ENCODE measurements at regions not wholly inside any gene's neighbourhood (a gene's known extent, or its start where the extent isn't known, plus 50 kb on each side); places are given as distances from the start of the nearest gene placed in this dataset.

DNA sequence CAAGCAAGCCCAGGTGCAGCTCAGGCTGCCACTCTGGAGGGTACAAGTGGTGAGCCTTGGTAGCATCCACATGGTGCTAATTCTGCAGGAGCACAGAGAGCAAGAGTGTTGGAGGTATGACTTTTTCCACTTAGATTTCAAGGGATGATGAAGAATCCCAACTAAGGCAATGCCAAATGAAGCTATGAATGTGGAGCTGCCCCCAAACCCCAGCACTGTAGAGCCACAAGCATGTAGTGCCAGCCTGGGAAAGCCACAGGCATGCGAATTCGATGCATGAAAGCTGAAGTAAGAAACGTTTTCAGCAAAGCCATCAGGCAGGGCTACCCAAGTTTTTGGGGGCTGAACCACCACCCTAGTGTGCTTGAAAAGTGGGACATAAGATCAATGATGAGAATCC is 251.1 kb downstream of the HAO1 start:
- H3K27ac ChIP-seq (ENCODE audit: low read length): no peak overlapping the region
- no peaks in the 10 kb centered on the region for H3K27me3 ChIP-seq (ENCODE audit: low read depth, low read length)
- H3K4me1 ChIP-seq (ENCODE audit: control insufficient read depth in 1 of 2, insufficient read depth in 2 of 2, low read length in 2 of 2): no peaks in the 10 kb centered on the region
- H3K9me3 ChIP-seq (ENCODE audit: control insufficient read depth in 1 of 2, low read length in 2 of 2): no peaks in the 10 kb centered on the region
- H3K36me3 ChIP-seq (ENCODE audit: control insufficient read depth in 1 of 2, insufficient read depth in 2 of 2, low read length in 2 of 2): no peaks in the 10 kb centered on the region
- H3K4me3 ChIP-seq (ENCODE audit: low read depth in 1 of 2, low read length in 2 of 2): no peak overlapping the region

GRCh38 chr20:7691647-7692269 is 248.5 kb downstream of the HAO1 start:
- H3K4me1 ChIP-seq (ENCODE audit: control insufficient read depth in 1 of 2, insufficient read depth in 2 of 2, low read length in 2 of 2): no peaks in the 10 kb centered on the region
- H3K27ac ChIP-seq (ENCODE audit: low read length): no peak overlapping the region
- no peak overlapping the region for H3K4me3 ChIP-seq (ENCODE audit: low read depth in 1 of 2, low read length in 2 of 2)
- no peaks in the 10 kb centered on the region for H3K9me3 ChIP-seq (ENCODE audit: control insufficient read depth in 1 of 2, low read length in 2 of 2)
- H3K27me3 ChIP-seq (ENCODE audit: low read depth, low read length): no peaks in the 10 kb centered on the region
- no peaks in the 10 kb centered on the region for H3K36me3 ChIP-seq (ENCODE audit: control insufficient read depth in 1 of 2, insufficient read depth in 2 of 2, low read length in 2 of 2)

GRCh38 chr20:7692478-7692877 is 247.8 kb downstream of the HAO1 start:
- Histone ChIP-seq H3K36me3 (ENCODE audit: control insufficient read depth in 1 of 2, insufficient read depth in 2 of 2, low read length in 2 of 2) (no peaks in the 10 kb centered on the region), H3K27me3 (ENCODE audit: low read depth, low read length) (no peaks in the 10 kb centered on the region)

GRCh38 chr20:7693761-7694160 is 246.5 kb downstream of the HAO1 start:
- no peaks in the 10 kb centered on the region for H3K27me3 ChIP-seq (ENCODE audit: low read depth, low read length)
- no peak overlapping the region for H3K4me3 ChIP-seq (ENCODE audit: low read depth in 1 of 2, low read length in 2 of 2)
- no peaks in the 10 kb centered on the region for H3K4me1 ChIP-seq (ENCODE audit: control insufficient read depth in 1 of 2, insufficient read depth in 2 of 2, low read length in 2 of 2)
- H3K27ac ChIP-seq (ENCODE audit: low read length): no peak overlapping the region
- H3K9me3 ChIP-seq (ENCODE audit: control insufficient read depth in 1 of 2, low read length in 2 of 2): no peaks in the 10 kb centered on the region
- H3K36me3 ChIP-seq (ENCODE audit: control insufficient read depth in 1 of 2, insufficient read depth in 2 of 2, low read length in 2 of 2): no peaks in the 10 kb centered on the region

More at GRCh38 chr20:7692478-7692877, 247.8 kb downstream of the HAO1 start:
- Histone ChIP-seq H3K4me1 (ENCODE audit: control insufficient read depth in 1 of 2, insufficient read depth in 2 of 2, low read length in 2 of 2) (no peaks in the 10 kb centered on the region), H3K4me3 (ENCODE audit: low read depth in 1 of 2, low read length in 2 of 2) (no peak overlapping the region), H3K27ac (ENCODE audit: low read length) (no peak overlapping the region), H3K9me3 (ENCODE audit: control insufficient read depth in 1 of 2, low read length in 2 of 2) (no peaks in the 10 kb centered on the region)

- no peak overlapping the region for H3K4me3 ChIP-seq (ENCODE audit: low read depth in 1 of 2, low read length in 2 of 2)
- no peaks in the 10 kb centered on the region for H3K36me3 ChIP-seq (ENCODE audit: control insufficient read depth in 1 of 2, insufficient read depth in 2 of 2, low read length in 2 of 2)
- H3K4me1 ChIP-seq (ENCODE audit: control insufficient read depth in 1 of 2, insufficient read depth in 2 of 2, low read length in 2 of 2): no peaks in the 10 kb centered on the region
- H3K27ac ChIP-seq (ENCODE audit: low read length): no peak overlapping the region
- no peaks in the 10 kb centered on the region for H3K9me3 ChIP-seq (ENCODE audit: control insufficient read depth in 1 of 2, low read length in 2 of 2)
- H3K27me3 ChIP-seq (ENCODE audit: low read depth, low read length): no peaks in the 10 kb centered on the region
These were observed 245.2 kb downstream of the HAO1 start for GRCh38 chr20:7695051-7695495.

- Histone ChIP-seq H3K27ac (ENCODE audit: low read length) (no peak overlapping the region), H3K9me3 (ENCODE audit: control insufficient read depth in 1 of 2, low read length in 2 of 2) (no peaks in the 10 kb centered on the region), H3K27me3 (ENCODE audit: low read depth, low read length) (no peaks in the 10 kb centered on the region), H3K36me3 (ENCODE audit: control insufficient read depth in 1 of 2, insufficient read depth in 2 of 2, low read length in 2 of 2) (no peaks in the 10 kb centered on the region), H3K4me1 (ENCODE audit: control insufficient read depth in 1 of 2, insufficient read depth in 2 of 2, low read length in 2 of 2) (no peaks in the 10 kb centered on the region), H3K4me3 (ENCODE audit: low read depth in 1 of 2, low read length in 2 of 2) (no peak overlapping the region)
These were observed 244.6 kb downstream of the HAO1 start for GRCh38 chr20:7695635-7696034.

- no peaks in the 10 kb centered on the region for H3K36me3 ChIP-seq (ENCODE audit: control insufficient read depth in 1 of 2, insufficient read depth in 2 of 2, low read length in 2 of 2)
- no peaks in the 10 kb centered on the region for H3K27me3 ChIP-seq (ENCODE audit: low read depth, low read length)
- H3K27ac ChIP-seq (ENCODE audit: low read length): no peak overlapping the region
- H3K9me3 ChIP-seq (ENCODE audit: control insufficient read depth in 1 of 2, low read length in 2 of 2): no peaks in the 10 kb centered on the region
- H3K4me1 ChIP-seq (ENCODE audit: control insufficient read depth in 1 of 2, insufficient read depth in 2 of 2, low read length in 2 of 2): no peaks in the 10 kb centered on the region
- H3K4me3 ChIP-seq (ENCODE audit: low read depth in 1 of 2, low read length in 2 of 2): no peak overlapping the region
These were observed 243.9 kb downstream of the HAO1 start for GRCh38 chr20:7696311-7696710.

DNA sequence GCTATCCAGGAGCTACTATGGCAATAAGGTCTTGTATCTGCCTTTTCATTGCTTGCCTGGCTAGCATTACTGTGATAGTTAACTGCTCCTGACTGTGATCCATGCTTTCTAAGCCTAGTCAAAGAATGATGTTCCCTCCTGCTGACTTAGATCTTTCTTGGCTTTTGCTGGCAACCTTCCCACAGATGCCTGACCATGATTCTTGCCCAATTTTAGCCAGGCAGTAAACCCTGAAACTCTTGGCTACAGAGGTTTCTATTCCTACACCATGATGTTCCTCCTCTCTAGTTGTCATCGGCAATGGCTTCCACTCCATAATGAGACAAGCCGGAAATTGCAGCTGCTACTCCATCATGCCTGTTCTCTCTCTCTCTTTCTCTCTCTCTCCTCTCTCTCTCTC is 238.1 kb downstream of the HAO1 start:
- Histone ChIP-seq H3K27me3 (ENCODE audit: low read depth, low read length) (no peaks in the 10 kb centered on the region), H3K36me3 (ENCODE audit: control insufficient read depth in 1 of 2, insufficient read depth in 2 of 2, low read length in 2 of 2) (no peaks in the 10 kb centered on the region), H3K4me1 (ENCODE audit: control insufficient read depth in 1 of 2, insufficient read depth in 2 of 2, low read length in 2 of 2) (no peaks in the 10 kb centered on the region), H3K27ac (ENCODE audit: low read length) (no peak overlapping the region), H3K4me3 (ENCODE audit: low read depth in 1 of 2, low read length in 2 of 2) (no peak overlapping the region), H3K9me3 (ENCODE audit: control insufficient read depth in 1 of 2, low read length in 2 of 2) (no peaks in the 10 kb centered on the region)

DNA sequence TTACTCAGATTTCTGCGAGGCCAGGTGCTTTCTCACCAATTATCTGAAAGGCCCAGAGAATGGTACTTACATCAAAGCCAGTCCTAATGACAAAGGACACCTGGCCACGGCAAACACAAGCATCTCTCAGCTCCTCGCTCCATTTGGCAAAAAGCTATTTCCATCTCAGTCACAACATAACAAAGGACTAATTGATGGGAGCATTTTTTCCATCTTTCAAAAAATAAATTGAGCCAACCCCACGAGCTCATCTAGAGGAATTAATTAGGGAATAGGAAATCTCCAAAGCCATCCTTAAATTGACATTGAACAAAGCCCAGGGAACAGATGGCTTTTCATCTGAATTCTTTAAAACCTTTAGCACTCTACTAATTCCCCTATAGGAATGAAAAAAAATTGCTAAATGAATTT is 236.7 kb downstream of the HAO1 start:
- H3K27ac ChIP-seq (ENCODE audit: low read length): no peak overlapping the region
- no peaks in the 10 kb centered on the region for H3K36me3 ChIP-seq (ENCODE audit: control insufficient read depth in 1 of 2, insufficient read depth in 2 of 2, low read length in 2 of 2)
- H3K4me1 ChIP-seq (ENCODE audit: control insufficient read depth in 1 of 2, insufficient read depth in 2 of 2, low read length in 2 of 2): no peaks in the 10 kb centered on the region
- H3K27me3 ChIP-seq (ENCODE audit: low read depth, low read length): no peaks in the 10 kb centered on the region
- no peaks in the 10 kb centered on the region for H3K9me3 ChIP-seq (ENCODE audit: control insufficient read depth in 1 of 2, low read length in 2 of 2)
- H3K4me3 ChIP-seq (ENCODE audit: low read depth in 1 of 2, low read length in 2 of 2): no peak overlapping the region

DNA sequence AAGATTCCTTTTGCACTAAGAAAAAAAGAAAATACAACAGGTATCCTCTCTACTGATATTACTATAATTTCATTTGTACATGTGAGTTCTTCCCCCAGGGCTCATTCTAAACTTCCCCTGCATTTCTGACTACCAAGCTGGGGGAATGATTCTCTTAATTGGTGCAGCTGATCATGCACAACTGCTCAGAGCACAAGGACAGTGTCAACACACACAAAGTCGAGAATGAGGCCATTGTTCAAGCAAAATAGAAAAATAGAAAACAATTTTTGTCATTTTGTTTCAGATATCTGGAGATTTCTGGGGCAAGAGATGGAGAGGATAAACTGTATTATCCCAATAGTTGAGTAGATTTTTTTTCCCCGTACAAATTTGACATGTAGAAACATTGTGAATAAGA is 236.3 kb downstream of the HAO1 start:
- no peaks in the 10 kb centered on the region for H3K36me3 ChIP-seq (ENCODE audit: control insufficient read depth in 1 of 2, insufficient read depth in 2 of 2, low read length in 2 of 2)
- no peaks in the 10 kb centered on the region for H3K9me3 ChIP-seq (ENCODE audit: control insufficient read depth in 1 of 2, low read length in 2 of 2)
- H3K27ac ChIP-seq (ENCODE audit: low read length): no peak overlapping the region
- H3K4me3 ChIP-seq (ENCODE audit: low read depth in 1 of 2, low read length in 2 of 2): no peak overlapping the region
- H3K4me1 ChIP-seq (ENCODE audit: control insufficient read depth in 1 of 2, insufficient read depth in 2 of 2, low read length in 2 of 2): no peaks in the 10 kb centered on the region
- H3K27me3 ChIP-seq (ENCODE audit: low read depth, low read length): no peaks in the 10 kb centered on the region

- no peaks in the 10 kb centered on the region for H3K27me3 ChIP-seq (ENCODE audit: low read depth, low read length)
- no peaks in the 10 kb centered on the region for H3K4me1 ChIP-seq (ENCODE audit: control insufficient read depth in 1 of 2, insufficient read depth in 2 of 2, low read length in 2 of 2)
- H3K4me3 ChIP-seq (ENCODE audit: low read depth in 1 of 2, low read length in 2 of 2): no peak overlapping the region
- no peak overlapping the region for H3K27ac ChIP-seq (ENCODE audit: low read length)
- H3K36me3 ChIP-seq (ENCODE audit: control insufficient read depth in 1 of 2, insufficient read depth in 2 of 2, low read length in 2 of 2): no peaks in the 10 kb centered on the region
- no peaks in the 10 kb centered on the region for H3K9me3 ChIP-seq (ENCODE audit: control insufficient read depth in 1 of 2, low read length in 2 of 2)
These were observed 232.1 kb downstream of the HAO1 start for GRCh38 chr20:7708112-7708511.

DNA sequence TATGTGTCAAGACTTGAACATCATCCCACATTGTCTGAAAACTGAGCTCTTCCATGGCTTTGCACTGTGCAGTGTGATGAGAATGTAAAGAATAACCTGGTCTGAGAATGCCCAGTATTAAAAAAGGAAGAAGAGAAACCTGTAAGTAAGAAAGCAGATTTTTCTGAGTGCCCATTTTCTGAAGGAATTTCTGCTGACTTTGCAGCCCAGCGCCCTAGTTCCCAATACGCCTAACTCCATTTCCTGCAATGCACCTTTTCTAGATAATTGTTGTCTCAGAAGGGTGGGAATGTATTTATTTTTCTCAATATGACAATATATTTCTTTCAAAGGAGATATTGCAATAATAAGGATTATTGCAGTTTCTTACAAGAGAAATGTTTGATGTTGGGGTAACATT is 231.5 kb downstream of the HAO1 start:
- Histone ChIP-seq H3K4me3 (ENCODE audit: low read depth in 1 of 2, low read length in 2 of 2) (no peak overlapping the region), H3K27ac (ENCODE audit: low read length) (no peak overlapping the region), H3K27me3 (ENCODE audit: low read depth, low read length) (no peaks in the 10 kb centered on the region), H3K4me1 (ENCODE audit: control insufficient read depth in 1 of 2, insufficient read depth in 2 of 2, low read length in 2 of 2) (no peaks in the 10 kb centered on the region), H3K9me3 (ENCODE audit: control insufficient read depth in 1 of 2, low read length in 2 of 2) (no peaks in the 10 kb centered on the region), H3K36me3 (ENCODE audit: control insufficient read depth in 1 of 2, insufficient read depth in 2 of 2, low read length in 2 of 2) (no peaks in the 10 kb centered on the region)
